ENCODE measurements at regions not wholly inside any gene's neighbourhood (a gene's known extent, or its start where the extent isn't known, plus 50 kb on each side); places are given as distances from the start of the nearest gene placed in this dataset.

GRCh38 chr1:221308534-221309511, 429.6 kb downstream of the HLX start:
- Histone ChIP-seq H3K4me3 (ENCODE audit: low read length in 2 of 2) (no peak overlapping the region), H3K27ac (ENCODE audit: low read depth in 1 of 2, low read length in 1 of 2) (no peak overlapping the region), H3K4me1 (ENCODE audit: control insufficient read depth in 2 of 2, insufficient read depth in 2 of 2, low read length in 2 of 2) (no peaks in the 10 kb centered on the region), H3K27me3 (ENCODE audit: control insufficient read depth in 2 of 2, insufficient read depth in 1 of 2, low read length in 1 of 2) (no peaks in the 10 kb centered on the region), H3K36me3 (ENCODE audit: control insufficient read depth in 2 of 2, insufficient read depth in 2 of 2, low read length in 1 of 2) (no peaks in the 10 kb centered on the region), H3K9me3 (ENCODE audit: control insufficient read depth in 2 of 2, insufficient read depth in 1 of 2, low read length in 1 of 2) (peaks cover 1 to 5% of the 10 kb centered on the region in 2 donors)
- 96% methylated on average over 10 of the region's 10 CpGs for WGBS
- no peak for DNase-seq (ENCODE audit: low read depth in 6 of 9, low spot score in 9 of 9)

- 88% methylated on average over 1 of the region's 1 CpG for WGBS
- no peak overlapping the region for H3K27ac ChIP-seq (ENCODE audit: low read depth in 1 of 2, low read length in 1 of 2)
- no peak overlapping the region for H3K4me3 ChIP-seq (ENCODE audit: low read length in 2 of 2)
- no peaks in the 10 kb centered on the region for H3K36me3 ChIP-seq (ENCODE audit: control insufficient read depth in 2 of 2, insufficient read depth in 2 of 2, low read length in 1 of 2)
- H3K27me3 ChIP-seq (ENCODE audit: control insufficient read depth in 2 of 2, insufficient read depth in 1 of 2, low read length in 1 of 2), result no peaks in the 10 kb centered on the region
- H3K9me3 ChIP-seq (ENCODE audit: control insufficient read depth in 2 of 2, insufficient read depth in 1 of 2, low read length in 1 of 2), result peaks cover 1 to 5% of the 10 kb centered on the region in 2 donors
- DNase-seq (ENCODE audit: low read depth in 6 of 9, low spot score in 9 of 9), result no peak
- no peaks in the 10 kb centered on the region for H3K4me1 ChIP-seq (ENCODE audit: control insufficient read depth in 2 of 2, insufficient read depth in 2 of 2, low read length in 2 of 2)
These were observed 430.5 kb downstream of the HLX start for GRCh38 chr1:221309723-221310122.

GRCh38 chr1:221310180-221310579, 430.9 kb downstream of the HLX start:
- Histone ChIP-seq H3K4me1 (ENCODE audit: control insufficient read depth in 2 of 2, insufficient read depth in 2 of 2, low read length in 2 of 2) (no peaks in the 10 kb centered on the region), H3K27ac (ENCODE audit: low read depth in 1 of 2, low read length in 1 of 2) (no peak overlapping the region), H3K4me3 (ENCODE audit: low read length in 2 of 2) (no peak overlapping the region), H3K27me3 (ENCODE audit: control insufficient read depth in 2 of 2, insufficient read depth in 1 of 2, low read length in 1 of 2) (no peaks in the 10 kb centered on the region), H3K9me3 (ENCODE audit: control insufficient read depth in 2 of 2, insufficient read depth in 1 of 2, low read length in 1 of 2) (peaks cover 1 to 5% of the 10 kb centered on the region in 2 donors), H3K36me3 (ENCODE audit: control insufficient read depth in 2 of 2, insufficient read depth in 2 of 2, low read length in 1 of 2) (no peaks in the 10 kb centered on the region)
- WGBS, result 94% methylated on average over 4 of the region's 4 CpGs
- no peak for DNase-seq (ENCODE audit: low read depth in 6 of 9, low spot score in 9 of 9)

- no peaks in the 10 kb centered on the region for H3K4me1 ChIP-seq (ENCODE audit: control insufficient read depth in 2 of 2, insufficient read depth in 2 of 2, low read length in 2 of 2)
These were observed 426.6 kb downstream of the DUSP10 start for GRCh38 chr1:221315330-221315729.

GRCh38 chr1:221316491-221317056, 425.3 kb downstream of the DUSP10 start:
- Histone ChIP-seq H3K4me3 (ENCODE audit: low read length in 2 of 2) (no peak overlapping the region), H3K9me3 (ENCODE audit: control insufficient read depth in 2 of 2, insufficient read depth in 1 of 2, low read length in 1 of 2) (no peaks in the 10 kb centered on the region), H3K4me1 (ENCODE audit: control insufficient read depth in 2 of 2, insufficient read depth in 2 of 2, low read length in 2 of 2) (no peaks in the 10 kb centered on the region), H3K27ac (ENCODE audit: low read depth in 1 of 2, low read length in 1 of 2) (no peak overlapping the region), H3K36me3 (ENCODE audit: control insufficient read depth in 2 of 2, insufficient read depth in 2 of 2, low read length in 1 of 2) (no peaks in the 10 kb centered on the region), H3K27me3 (ENCODE audit: control insufficient read depth in 2 of 2, insufficient read depth in 1 of 2, low read length in 1 of 2) (no peaks in the 10 kb centered on the region)
- WGBS, result 94% methylated on average over 1 of the region's 1 CpG
- no peak for DNase-seq (ENCODE audit: low read depth in 6 of 9, low spot score in 9 of 9)

More at GRCh38 chr1:221315330-221315729, 426.6 kb downstream of the DUSP10 start:
- DNase-seq (ENCODE audit: low read depth in 6 of 9, low spot score in 9 of 9), result no peak
- H3K4me3 ChIP-seq (ENCODE audit: low read length in 2 of 2), result no peak overlapping the region
- 92% methylated on average over 3 of the region's 3 CpGs for WGBS
- H3K36me3 ChIP-seq (ENCODE audit: control insufficient read depth in 2 of 2, insufficient read depth in 2 of 2, low read length in 1 of 2), result no peaks in the 10 kb centered on the region
- no peak overlapping the region for H3K27ac ChIP-seq (ENCODE audit: low read depth in 1 of 2, low read length in 1 of 2)
- H3K27me3 ChIP-seq (ENCODE audit: control insufficient read depth in 2 of 2, insufficient read depth in 1 of 2, low read length in 1 of 2), result no peaks in the 10 kb centered on the region
- H3K9me3 ChIP-seq (ENCODE audit: control insufficient read depth in 2 of 2, insufficient read depth in 1 of 2, low read length in 1 of 2), result no peaks in the 10 kb centered on the region

GRCh38 chr1:221317537-221317936, 424.4 kb downstream of the DUSP10 start:
- H3K27me3 ChIP-seq (ENCODE audit: control insufficient read depth in 2 of 2, insufficient read depth in 1 of 2, low read length in 1 of 2), result no peaks in the 10 kb centered on the region
- no peaks in the 10 kb centered on the region for H3K4me1 ChIP-seq (ENCODE audit: control insufficient read depth in 2 of 2, insufficient read depth in 2 of 2, low read length in 2 of 2)
- no peaks in the 10 kb centered on the region for H3K9me3 ChIP-seq (ENCODE audit: control insufficient read depth in 2 of 2, insufficient read depth in 1 of 2, low read length in 1 of 2)
- no peak overlapping the region for H3K4me3 ChIP-seq (ENCODE audit: low read length in 2 of 2)
- no peak for DNase-seq (ENCODE audit: low read depth in 6 of 9, low spot score in 9 of 9)
- no peaks in the 10 kb centered on the region for H3K36me3 ChIP-seq (ENCODE audit: control insufficient read depth in 2 of 2, insufficient read depth in 2 of 2, low read length in 1 of 2)
- H3K27ac ChIP-seq (ENCODE audit: low read depth in 1 of 2, low read length in 1 of 2), result no peak overlapping the region
- 93% methylated on average over 3 of the region's 3 CpGs for WGBS

GRCh38 chr1:221327954-221328353, 413.9 kb downstream of the DUSP10 start:
- no peak overlapping the region for H3K4me3 ChIP-seq (ENCODE audit: low read length in 2 of 2)
- H3K27ac ChIP-seq (ENCODE audit: low read depth in 1 of 2, low read length in 1 of 2), result no peak overlapping the region
- DNase-seq (ENCODE audit: low read depth in 6 of 9, low spot score in 9 of 9), result no peak
- no peaks in the 10 kb centered on the region for H3K36me3 ChIP-seq (ENCODE audit: control insufficient read depth in 2 of 2, insufficient read depth in 2 of 2, low read length in 1 of 2)
- no peaks in the 10 kb centered on the region for H3K27me3 ChIP-seq (ENCODE audit: control insufficient read depth in 2 of 2, insufficient read depth in 1 of 2, low read length in 1 of 2)
- H3K9me3 ChIP-seq (ENCODE audit: control insufficient read depth in 2 of 2, insufficient read depth in 1 of 2, low read length in 1 of 2), result no peaks in the 10 kb centered on the region
- WGBS, result 94% methylated on average over 4 of the region's 4 CpGs
- no peaks in the 10 kb centered on the region for H3K4me1 ChIP-seq (ENCODE audit: control insufficient read depth in 2 of 2, insufficient read depth in 2 of 2, low read length in 2 of 2)

- DNase-seq (ENCODE audit: low read depth in 6 of 9, low spot score in 9 of 9), result no peak
- Histone ChIP-seq H3K27ac (ENCODE audit: low read depth in 1 of 2, low read length in 1 of 2) (no peak overlapping the region), H3K4me1 (ENCODE audit: control insufficient read depth in 2 of 2, insufficient read depth in 2 of 2, low read length in 2 of 2) (no peaks in the 10 kb centered on the region), H3K27me3 (ENCODE audit: control insufficient read depth in 2 of 2, insufficient read depth in 1 of 2, low read length in 1 of 2) (no peaks in the 10 kb centered on the region), H3K4me3 (ENCODE audit: low read length in 2 of 2) (no peak overlapping the region), H3K9me3 (ENCODE audit: control insufficient read depth in 2 of 2, insufficient read depth in 1 of 2, low read length in 1 of 2) (no peaks in the 10 kb centered on the region), H3K36me3 (ENCODE audit: control insufficient read depth in 2 of 2, insufficient read depth in 2 of 2, low read length in 1 of 2) (no peaks in the 10 kb centered on the region)
- WGBS, result 96% methylated on average over 2 of the region's 2 CpGs
These were observed 413.5 kb downstream of the DUSP10 start for GRCh38 chr1:221328371-221328770.
